Adrenal gland (tissue), 5 donors: ENCODE measurements at regions not wholly inside any gene's neighbourhood (a gene's known extent, or its start where the extent isn't known, plus 50 kb on each side); places are given as distances from the start of the nearest gene placed in this dataset.

ENCODE experiments used
- CTCF ChIP-seq, 6 experiments: fragments of 450-650 bp in 4 of 6; fragments of 200-600 bp in 2 of 6; sonication (generic) in 1 of 6; IDR thresholded peaks; 1 replicate in 5 of 6; 2 replicates in 1 of 6; pipeline versions ENCODE4 v1.5.1 to v1.8.0; 2016 to 2021; ENCODE audit warnings: antibody characterized with exemption in 6 of 6, mild to moderate bottlenecking in 2 of 6, moderate library complexity in 1 of 6
- POLR2A ChIP-seq, 2 donors: fragments of 450-650 bp; IDR thresholded peaks; one replicate each; pipeline ENCODE4 v1.6.1; 2017; ENCODE audit warnings: antibody characterized with exemption in 2 of 2, mild to moderate bottlenecking in 2 of 2, moderate library complexity in 1 of 2
- donor health status: DM: no; HTN: no; CAD: no.

DNA sequence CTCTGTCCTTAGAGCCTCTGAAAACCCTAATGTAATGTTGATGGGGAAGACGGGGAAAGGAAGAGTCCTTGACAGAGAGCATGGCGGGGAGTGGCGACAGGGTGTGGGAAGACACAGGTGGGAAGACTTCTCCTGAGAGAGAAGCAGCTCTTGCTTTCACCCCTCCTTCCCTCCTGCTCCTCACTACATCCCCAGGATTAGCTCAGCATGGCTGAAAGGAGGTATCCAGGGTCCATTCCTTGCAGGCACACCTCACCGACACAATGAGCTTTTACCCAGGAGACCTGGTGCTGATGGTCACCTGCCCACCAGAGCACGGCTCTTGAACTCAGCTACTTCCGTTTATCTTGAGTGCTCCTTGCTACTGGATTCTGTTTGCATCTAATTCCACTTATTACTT lies 469.3 kb downstream of the CDH26 start:
- TF ChIP-seq CTCF (IDR thresholded peaks at IDR 0.05) (no peak), POLR2A (IDR thresholded peaks at IDR 0.05) (no peak)
